GM12864 (cell line): ENCODE measurements at regions not wholly inside any gene's neighbourhood (a gene's known extent, or its start where the extent isn't known, plus 50 kb on each side); places are given as distances from the start of the nearest gene placed in this dataset.

Experiments
- DNase-seq: peaks from one replicate; pipeline ENCODE4 v3.0.0-alpha.2; 2011; ENCODE audit warnings: low read depth
- H3K4me3 ChIP-seq: 2 replicates; pipeline ENCODE4 v1.5.1; 2011; ENCODE audit warnings: mild to moderate bottlenecking, low read depth, low read length, control low read depth
- CTCF ChIP-seq: IDR thresholded peaks from 2 replicates; pipeline ENCODE4 v1.5.1; 2011; ENCODE audit warnings: low read depth, mild to moderate bottlenecking, moderate library complexity, low read length, control low read depth, inconsistent platforms; ENCODE audit errors: missing control alignments

GRCh38 chr21:27079636-27080240, 112.8 kb upstream of the ADAMTS5 start:
- DNase-seq: no peak
- no peak for TF ChIP-seq CTCF
- H3K4me3 ChIP-seq: no peak overlapping the region

DNA sequence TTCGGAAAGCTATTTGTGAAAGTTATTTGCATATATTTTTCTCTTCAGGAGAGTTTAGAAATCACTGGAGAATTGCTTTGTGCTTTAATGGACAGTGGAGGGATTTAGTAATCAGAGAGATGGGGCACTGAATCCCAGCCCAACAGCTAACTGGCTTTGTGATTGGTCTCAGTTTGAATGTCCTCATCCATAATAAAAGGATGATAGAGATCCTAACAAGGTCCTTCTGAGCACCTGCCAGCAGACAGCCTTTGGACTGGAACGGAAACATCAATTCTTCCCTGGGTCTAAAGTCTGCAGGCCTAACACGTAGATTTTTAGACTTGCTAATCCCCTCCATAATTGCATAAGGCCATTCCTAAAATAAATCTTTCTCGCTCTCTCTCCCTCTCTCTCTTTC, 112.0 kb upstream of the ADAMTS5 start:
- no peak for DNase-seq
- no peak for TF ChIP-seq CTCF
- no peak overlapping the region for H3K4me3 ChIP-seq

DNA sequence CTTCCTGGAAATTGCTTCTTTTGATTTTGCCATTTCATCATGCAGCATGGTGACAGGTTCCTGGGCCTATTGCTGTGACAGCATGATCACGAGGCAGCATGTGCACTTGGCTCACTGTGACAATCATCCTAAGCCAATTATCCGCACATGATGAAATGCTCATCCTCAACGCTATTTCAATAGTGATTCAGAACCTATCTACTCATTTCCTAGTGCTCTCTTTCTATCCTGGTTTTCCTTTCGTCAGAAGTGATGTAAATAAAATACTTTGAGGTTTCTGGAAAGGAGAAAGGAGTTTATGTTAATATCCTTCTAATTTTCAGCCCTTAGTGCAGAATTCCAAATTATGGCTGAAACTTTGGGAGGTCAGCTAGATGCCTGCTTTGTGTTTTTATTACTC, 110.6 kb upstream of the ADAMTS5 start:
- H3K4me3 ChIP-seq: no peak overlapping the region
- no peak for DNase-seq
- no peak for TF ChIP-seq CTCF

DNA sequence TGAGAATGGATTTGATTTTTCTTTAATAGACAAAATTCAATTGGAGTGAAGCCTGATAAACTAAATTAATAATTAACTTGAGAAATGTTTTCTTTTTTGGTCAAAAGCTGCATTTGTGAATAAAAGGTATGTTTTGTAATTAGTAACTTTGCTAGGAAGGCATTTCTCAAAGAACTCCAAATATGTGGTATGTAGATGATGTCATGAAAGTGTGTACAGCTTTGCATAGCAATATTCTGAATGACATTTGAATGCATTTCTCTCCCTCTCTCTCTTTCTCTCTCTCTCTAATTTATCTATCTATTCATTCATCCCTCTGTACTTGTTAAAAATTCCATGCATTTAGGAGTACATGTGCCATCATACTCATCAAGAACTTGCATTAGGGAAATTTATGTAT, 109.1 kb upstream of the ADAMTS5 start:
- no peak for DNase-seq
- no peak overlapping the region for H3K4me3 ChIP-seq
- no peak for TF ChIP-seq CTCF

DNA sequence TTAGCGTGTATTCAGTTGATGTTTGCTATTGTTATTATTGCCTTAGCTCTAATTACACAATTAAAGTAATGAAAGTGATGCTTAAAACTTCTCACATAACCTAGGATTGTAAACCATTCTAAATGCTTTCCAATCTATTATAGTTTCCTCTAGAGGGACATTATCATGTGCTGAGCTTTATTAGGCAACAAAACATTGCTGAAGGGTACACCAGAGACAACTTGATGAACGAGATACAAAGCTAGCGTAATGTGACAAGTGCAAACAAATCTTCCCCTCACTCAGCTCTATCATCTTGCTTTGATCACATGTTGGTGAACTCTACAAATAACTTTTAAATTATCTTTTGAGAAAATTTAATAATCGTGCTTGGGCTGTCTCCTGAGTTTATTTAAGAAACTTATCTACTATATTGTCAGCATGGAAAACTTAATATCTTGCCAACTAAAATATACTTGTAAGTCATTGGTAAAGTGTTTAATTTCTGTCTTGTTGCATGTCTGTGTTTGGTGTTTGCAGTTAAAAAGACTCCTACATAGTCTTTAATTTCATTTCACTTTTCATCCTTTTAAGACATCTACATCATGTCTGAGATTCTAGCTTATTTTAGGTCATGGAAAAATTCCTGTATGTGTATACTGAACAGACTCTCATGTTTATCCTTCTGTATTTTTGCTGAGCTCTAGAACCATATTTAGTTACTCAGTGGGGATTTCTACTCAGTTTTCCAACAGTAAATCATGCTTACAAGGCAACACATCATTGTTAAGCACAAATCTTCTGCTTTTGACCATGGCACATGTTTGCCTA, 104.2 kb upstream of the ADAMTS5 start:
- DNase-seq: no peak
- TF ChIP-seq CTCF: no peak
- H3K4me3 ChIP-seq: no peak overlapping the region

- no peak overlapping the region for H3K4me3 ChIP-seq
- TF ChIP-seq CTCF: no peak
- no peak for DNase-seq
Observed at GRCh38 chr21:27068811-27069210, 101.9 kb upstream of the ADAMTS5 start.

- DNase-seq: no peak
- H3K4me3 ChIP-seq: no peak overlapping the region
- TF ChIP-seq CTCF: no peak
Observed at GRCh38 chr21:27067226-27067625, 100.3 kb upstream of the ADAMTS5 start.
